ENCODE measurements at regions not wholly inside any gene's neighbourhood (a gene's known extent, or its start where the extent isn't known, plus 50 kb on each side); places are given as distances from the start of the nearest gene placed in this dataset.

DNA sequence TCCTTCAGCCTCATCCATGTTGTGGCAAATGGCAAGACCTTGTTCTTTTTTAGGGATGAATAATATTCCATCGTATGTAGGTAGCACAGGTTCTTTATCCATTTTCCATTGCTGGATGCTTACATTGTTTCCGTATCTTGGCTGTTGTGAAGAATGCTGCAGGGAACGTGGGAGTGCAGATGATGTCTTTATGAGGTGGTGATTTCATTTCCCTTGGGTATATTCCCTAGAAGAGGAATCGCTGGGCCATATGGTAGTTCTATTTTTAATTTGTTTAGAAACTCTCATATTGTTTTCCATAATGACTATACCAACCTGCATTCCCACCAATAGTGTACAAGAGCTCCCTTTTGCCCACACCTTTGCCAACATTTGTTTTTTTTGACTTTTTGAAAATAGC is 186.3 kb upstream of the TMTC4 start:
- DNase-seq (ENCODE audit: insufficient read length, low spot score) (no peak), FAIRE-seq (no peak)
- TF ChIP-seq, protein P1, sequence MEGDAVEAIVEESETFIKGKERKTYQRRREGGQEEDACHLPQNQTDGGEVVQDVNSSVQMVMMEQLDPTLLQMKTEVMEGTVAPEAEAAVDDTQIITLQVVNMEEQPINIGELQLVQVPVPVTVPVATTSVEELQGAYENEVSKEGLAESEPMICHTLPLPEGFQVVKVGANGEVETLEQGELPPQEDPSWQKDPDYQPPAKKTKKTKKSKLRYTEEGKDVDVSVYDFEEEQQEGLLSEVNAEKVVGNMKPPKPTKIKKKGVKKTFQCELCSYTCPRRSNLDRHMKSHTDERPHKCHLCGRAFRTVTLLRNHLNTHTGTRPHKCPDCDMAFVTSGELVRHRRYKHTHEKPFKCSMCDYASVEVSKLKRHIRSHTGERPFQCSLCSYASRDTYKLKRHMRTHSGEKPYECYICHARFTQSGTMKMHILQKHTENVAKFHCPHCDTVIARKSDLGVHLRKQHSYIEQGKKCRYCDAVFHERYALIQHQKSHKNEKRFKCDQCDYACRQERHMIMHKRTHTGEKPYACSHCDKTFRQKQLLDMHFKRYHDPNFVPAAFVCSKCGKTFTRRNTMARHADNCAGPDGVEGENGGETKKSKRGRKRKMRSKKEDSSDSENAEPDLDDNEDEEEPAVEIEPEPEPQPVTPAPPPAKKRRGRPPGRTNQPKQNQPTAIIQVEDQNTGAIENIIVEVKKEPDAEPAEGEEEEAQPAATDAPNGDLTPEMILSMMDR (IDR thresholded peaks at IDR 0.05; ENCODE audit: insufficient read depth, missing control alignments) = no peak

DNA sequence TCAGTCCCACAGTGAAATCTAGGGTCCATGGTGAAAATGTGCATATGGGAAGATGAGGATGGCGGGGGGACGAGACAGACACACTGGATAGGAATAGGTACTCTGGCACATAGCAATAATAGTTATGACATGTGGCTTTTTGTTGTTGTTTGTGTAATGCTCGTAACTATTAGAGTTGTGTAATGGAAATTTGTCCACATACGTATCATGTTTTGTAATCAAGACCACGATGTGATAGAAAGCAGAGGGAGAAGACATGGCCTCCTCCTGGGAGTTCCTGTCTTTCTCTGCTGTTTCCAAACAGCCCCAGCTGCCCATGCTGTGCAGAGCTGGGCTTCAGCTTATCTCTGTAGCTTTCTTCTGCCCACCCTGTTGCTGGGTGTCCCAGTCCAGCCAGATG is 185.3 kb upstream of the TMTC4 start:
- DNase-seq (ENCODE audit: insufficient read length, low spot score) = no peak
- TF ChIP-seq, protein P1 (IDR thresholded peaks at IDR 0.05; ENCODE audit: insufficient read depth, missing control alignments) = no peak
- no peak for FAIRE-seq

GRCh38 chr13:100855151-100855550 is 180.6 kb upstream of the TMTC4 start:
- TF ChIP-seq, protein P1 (IDR thresholded peaks at IDR 0.05; ENCODE audit: insufficient read depth, missing control alignments) = no peak
- FAIRE-seq = no peak
- DNase-seq (ENCODE audit: insufficient read length, low spot score) = no peak

DNA sequence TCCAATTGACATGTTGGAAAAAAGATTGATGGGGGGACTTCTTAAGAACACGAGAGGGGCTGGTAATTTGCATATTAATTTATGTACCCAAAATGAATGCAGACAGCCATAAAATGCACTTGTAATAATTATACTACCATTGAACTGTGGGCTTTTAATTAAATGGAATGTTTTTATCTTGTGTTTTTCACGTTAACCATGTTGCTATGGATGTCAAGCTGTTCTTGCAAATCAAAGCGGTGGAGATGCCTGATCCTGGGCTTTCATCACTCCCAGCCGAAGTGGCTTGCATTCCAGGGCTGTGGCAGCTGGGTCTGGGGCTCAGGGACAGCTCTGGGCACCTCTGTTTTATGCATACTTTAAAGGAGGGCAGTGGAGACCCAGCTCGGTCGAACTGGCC is 179.4 kb upstream of the TMTC4 start:
- FAIRE-seq = no peak
- TF ChIP-seq, protein P1 (IDR thresholded peaks at IDR 0.05; ENCODE audit: insufficient read depth, missing control alignments) = no peak
- DNase-seq (ENCODE audit: insufficient read length, low spot score) = no peak

DNA sequence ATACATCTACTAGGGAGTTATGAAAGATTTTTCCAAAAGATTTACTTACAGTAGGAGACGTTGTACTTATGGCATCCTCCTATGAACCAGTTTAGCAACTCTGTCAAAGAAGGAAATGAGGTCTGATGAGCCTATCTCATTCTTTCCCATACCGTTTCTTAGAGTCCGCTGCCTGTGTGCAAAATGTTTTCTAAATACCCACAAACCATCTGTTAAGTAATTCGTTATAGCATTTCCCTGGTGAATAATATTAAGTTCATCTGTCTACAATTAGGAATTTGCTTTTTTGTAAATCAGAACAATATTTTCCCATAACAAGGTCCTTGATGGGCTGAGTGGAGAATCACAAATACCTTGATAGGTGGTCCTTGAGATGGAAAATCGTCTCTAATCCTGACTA is 178.8 kb upstream of the TMTC4 start:
- DNase-seq (ENCODE audit: insufficient read length, low spot score) = no peak
- FAIRE-seq = no peak
- TF ChIP-seq, protein P1 (IDR thresholded peaks at IDR 0.05; ENCODE audit: insufficient read depth, missing control alignments) = no peak

GRCh38 chr13:100852146-100852545 is 177.6 kb upstream of the TMTC4 start:
- DNase-seq (ENCODE audit: insufficient read length, low spot score) = no peak
- TF ChIP-seq, protein P1 (IDR thresholded peaks at IDR 0.05; ENCODE audit: insufficient read depth, missing control alignments) = no peak
- no peak for FAIRE-seq

- DNase-seq (ENCODE audit: insufficient read length, low spot score) = no peak
- TF ChIP-seq, protein P1 (IDR thresholded peaks at IDR 0.05; ENCODE audit: insufficient read depth, missing control alignments) = no peak
- no peak for FAIRE-seq
Observed at GRCh38 chr13:100848304-100848703, 173.7 kb upstream of the TMTC4 start.

All from D721Med (cell line).